GM12874 (cell line): ENCODE measurements at regions not wholly inside any gene's neighbourhood (a gene's known extent, or its start where the extent isn't known, plus 50 kb on each side); places are given as distances from the start of the nearest gene placed in this dataset.

Experiments used
- CTCF ChIP-seq: IDR thresholded peaks from 2 replicates; pipeline ENCODE4 v1.5.1; 2011; ENCODE audit warnings: low read depth, mild to moderate bottlenecking, control low read depth, low read length, moderate library complexity; ENCODE audit not compliant: insufficient read depth

- no peak for TF ChIP-seq CTCF
Observed at GRCh38 chr2:128835342-128835855, 516.7 kb upstream of the HS6ST1 start.

- TF ChIP-seq CTCF = no peak
Observed at GRCh38 chr2:128835974-128836373, 517.3 kb upstream of the HS6ST1 start.

- no peak for TF ChIP-seq CTCF
Observed at GRCh38 chr2:128836559-128837100, 518.0 kb upstream of the HS6ST1 start.

- no peak for TF ChIP-seq CTCF
Observed at GRCh38 chr2:128838244-128838643, 519.6 kb upstream of the HS6ST1 start.

GRCh38 chr2:128841803-128842202 lies 523.1 kb upstream of the HS6ST1 start:
- TF ChIP-seq CTCF = no peak

GRCh38 chr2:128867311-128867710 lies 548.6 kb upstream of the HS6ST1 start:
- no peak for TF ChIP-seq CTCF

GRCh38 chr2:128867936-128868636 lies 549.4 kb upstream of the HS6ST1 start:
- no peak for TF ChIP-seq CTCF
